ENCODE measurements at regions not wholly inside any gene's neighbourhood (a gene's known extent, or its start where the extent isn't known, plus 50 kb on each side); places are given as distances from the start of the nearest gene placed in this dataset.

DNA sequence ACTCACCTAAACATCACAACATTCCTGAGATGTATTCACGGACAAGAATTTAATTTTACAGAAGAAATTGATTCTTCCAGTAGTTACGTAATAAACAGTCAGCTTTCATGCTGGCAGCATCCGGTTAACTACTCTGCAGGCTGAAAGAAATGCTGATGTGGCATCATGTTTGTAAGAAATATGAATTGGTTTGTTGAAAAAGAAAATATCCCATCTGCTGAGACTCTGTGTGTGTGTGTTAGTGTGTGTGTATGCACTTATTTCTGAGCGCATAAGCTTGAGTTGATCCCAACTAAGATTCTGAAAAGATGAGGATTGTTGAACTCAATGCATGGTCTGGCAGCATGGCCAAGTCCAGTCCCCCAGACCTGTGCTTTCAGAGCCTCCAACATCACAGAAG lies 74.3 kb upstream of the FAM216B start:
- TF ChIP-seq, protein P1, sequence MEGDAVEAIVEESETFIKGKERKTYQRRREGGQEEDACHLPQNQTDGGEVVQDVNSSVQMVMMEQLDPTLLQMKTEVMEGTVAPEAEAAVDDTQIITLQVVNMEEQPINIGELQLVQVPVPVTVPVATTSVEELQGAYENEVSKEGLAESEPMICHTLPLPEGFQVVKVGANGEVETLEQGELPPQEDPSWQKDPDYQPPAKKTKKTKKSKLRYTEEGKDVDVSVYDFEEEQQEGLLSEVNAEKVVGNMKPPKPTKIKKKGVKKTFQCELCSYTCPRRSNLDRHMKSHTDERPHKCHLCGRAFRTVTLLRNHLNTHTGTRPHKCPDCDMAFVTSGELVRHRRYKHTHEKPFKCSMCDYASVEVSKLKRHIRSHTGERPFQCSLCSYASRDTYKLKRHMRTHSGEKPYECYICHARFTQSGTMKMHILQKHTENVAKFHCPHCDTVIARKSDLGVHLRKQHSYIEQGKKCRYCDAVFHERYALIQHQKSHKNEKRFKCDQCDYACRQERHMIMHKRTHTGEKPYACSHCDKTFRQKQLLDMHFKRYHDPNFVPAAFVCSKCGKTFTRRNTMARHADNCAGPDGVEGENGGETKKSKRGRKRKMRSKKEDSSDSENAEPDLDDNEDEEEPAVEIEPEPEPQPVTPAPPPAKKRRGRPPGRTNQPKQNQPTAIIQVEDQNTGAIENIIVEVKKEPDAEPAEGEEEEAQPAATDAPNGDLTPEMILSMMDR (optimal IDR thresholded peaks at IDR 0.05 in 1 of 3, IDR thresholded peaks at IDR 0.05 in 1 of 3, conservative IDR thresholded peaks at IDR 0.05 in 1 of 3; ENCODE audit: extremely low read depth in 1 of 3, insufficient read depth in 2 of 3, low read length in 3 of 3) = no peak
- TF ChIP-seq EZH2 (IDR thresholded peaks at IDR 0.05; ENCODE audit: low read length) = no peak
